ENCODE measurements at regions not wholly inside any gene's neighbourhood (a gene's known extent, or its start where the extent isn't known, plus 50 kb on each side); places are given as distances from the start of the nearest gene placed in this dataset.

DNA sequence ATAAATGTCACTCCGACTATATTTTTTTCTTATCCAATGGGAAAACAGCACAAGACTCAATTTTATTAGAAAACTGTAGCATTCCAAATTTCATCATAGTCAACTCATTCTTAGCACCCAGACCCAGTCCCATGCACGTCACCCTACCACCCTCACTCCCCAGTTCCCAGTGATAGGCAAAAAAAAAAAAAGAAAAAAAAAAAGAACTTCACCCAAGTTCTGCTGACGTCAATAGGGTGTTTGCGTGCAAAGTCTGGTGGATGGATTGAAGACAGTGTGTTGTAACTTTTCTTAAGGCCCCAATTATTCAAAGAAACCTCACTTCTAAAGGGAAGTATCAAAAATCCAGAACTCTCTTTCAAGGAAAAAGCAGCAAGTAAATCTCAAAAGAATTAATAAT is 213.9 kb upstream of the PRDM1 start (continued):
- TF ChIP-seq, protein P1, sequence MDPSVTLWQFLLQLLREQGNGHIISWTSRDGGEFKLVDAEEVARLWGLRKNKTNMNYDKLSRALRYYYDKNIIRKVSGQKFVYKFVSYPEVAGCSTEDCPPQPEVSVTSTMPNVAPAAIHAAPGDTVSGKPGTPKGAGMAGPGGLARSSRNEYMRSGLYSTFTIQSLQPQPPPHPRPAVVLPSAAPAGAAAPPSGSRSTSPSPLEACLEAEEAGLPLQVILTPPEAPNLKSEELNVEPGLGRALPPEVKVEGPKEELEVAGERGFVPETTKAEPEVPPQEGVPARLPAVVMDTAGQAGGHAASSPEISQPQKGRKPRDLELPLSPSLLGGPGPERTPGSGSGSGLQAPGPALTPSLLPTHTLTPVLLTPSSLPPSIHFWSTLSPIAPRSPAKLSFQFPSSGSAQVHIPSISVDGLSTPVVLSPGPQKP (IDR thresholded peaks at IDR 0.05; ENCODE audit: low read depth, low read length): no peak
- TF ChIP-seq HDAC2 (IDR thresholded peaks at IDR 0.05) (no peak), TFCP2L1 (CRISPR knock-in tag; IDR thresholded peaks at IDR 0.05) (no peak)

DNA sequence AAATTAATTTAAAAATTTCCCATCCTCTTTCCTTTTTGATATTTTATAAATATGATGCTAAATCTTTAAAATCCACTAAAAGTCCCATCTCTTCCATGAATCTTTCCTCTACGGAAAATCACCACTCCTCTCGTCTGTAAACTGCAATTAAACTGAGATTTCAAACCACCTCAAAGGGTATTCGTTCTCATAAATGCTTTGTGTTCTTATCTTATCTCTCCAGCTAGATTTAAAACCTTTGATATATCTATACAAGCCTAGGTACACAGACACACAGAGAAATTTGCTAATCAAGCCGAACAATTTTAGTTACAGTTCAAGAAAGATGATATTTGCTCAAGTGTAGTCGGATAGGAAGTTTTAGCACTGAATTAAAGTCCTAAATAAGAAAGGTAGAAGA is 214.6 kb upstream of the PRDM1 start:
- no peak overlapping the region for H3K4me3 ChIP-seq
- TF ChIP-seq TP53 (CRISPR knock-in tag; IDR thresholded peaks at IDR 0.05) (no peak), CHD2 (IDR thresholded peaks at IDR 0.05; ENCODE audit: low read length, partially characterized antibody) (no peak), ZSCAN20 (CRISPR knock-in tag; IDR thresholded peaks at IDR 0.05) (no peak), CEBPB (IDR thresholded peaks at IDR 0.05) (no peak), HDAC2 (IDR thresholded peaks at IDR 0.05) (no peak), CBX2 (IDR thresholded peaks at IDR 0.05; ENCODE audit: borderline replicate concordance, low read depth) (no peak), EP300 (IDR thresholded peaks at IDR 0.05) (no peak), MYC (IDR thresholded peaks at IDR 0.05; ENCODE audit: borderline replicate concordance, low read length) (no peak), ZC3H11A (IDR thresholded peaks at IDR 0.05) (no peak), KDM1A (IDR thresholded peaks at IDR 0.05; ENCODE audit: low read depth) (no peak), ESRRA (IDR thresholded peaks at IDR 0.05; ENCODE audit: borderline replicate concordance, low read length) (no peak), CBX8 (IDR thresholded peaks at IDR 0.05) (no peak), JUN (IDR thresholded peaks at IDR 0.05) (no peak), GATA3 (IDR thresholded peaks at IDR 0.05; ENCODE audit: borderline replicate concordance) (no peak), HOXB13 (CRISPR knock-in tag; IDR thresholded peaks at IDR 0.05; ENCODE audit: low read depth) (no peak), EHF (CRISPR knock-in tag; IDR thresholded peaks at IDR 0.05) (no peak)
- TF ChIP-seq, protein P2, sequence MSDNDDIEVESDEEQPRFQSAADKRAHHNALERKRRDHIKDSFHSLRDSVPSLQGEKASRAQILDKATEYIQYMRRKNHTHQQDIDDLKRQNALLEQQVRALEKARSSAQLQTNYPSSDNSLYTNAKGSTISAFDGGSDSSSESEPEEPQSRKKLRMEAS (IDR thresholded peaks at IDR 0.05): no peak
- TF ChIP-seq, protein P3, sequence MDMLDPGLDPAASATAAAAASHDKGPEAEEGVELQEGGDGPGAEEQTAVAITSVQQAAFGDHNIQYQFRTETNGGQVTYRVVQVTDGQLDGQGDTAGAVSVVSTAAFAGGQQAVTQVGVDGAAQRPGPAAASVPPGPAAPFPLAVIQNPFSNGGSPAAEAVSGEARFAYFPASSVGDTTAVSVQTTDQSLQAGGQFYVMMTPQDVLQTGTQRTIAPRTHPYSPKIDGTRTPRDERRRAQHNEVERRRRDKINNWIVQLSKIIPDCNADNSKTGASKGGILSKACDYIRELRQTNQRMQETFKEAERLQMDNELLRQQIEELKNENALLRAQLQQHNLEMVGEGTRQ (IDR thresholded peaks at IDR 0.05): no peak
- TF ChIP-seq, protein P4, sequence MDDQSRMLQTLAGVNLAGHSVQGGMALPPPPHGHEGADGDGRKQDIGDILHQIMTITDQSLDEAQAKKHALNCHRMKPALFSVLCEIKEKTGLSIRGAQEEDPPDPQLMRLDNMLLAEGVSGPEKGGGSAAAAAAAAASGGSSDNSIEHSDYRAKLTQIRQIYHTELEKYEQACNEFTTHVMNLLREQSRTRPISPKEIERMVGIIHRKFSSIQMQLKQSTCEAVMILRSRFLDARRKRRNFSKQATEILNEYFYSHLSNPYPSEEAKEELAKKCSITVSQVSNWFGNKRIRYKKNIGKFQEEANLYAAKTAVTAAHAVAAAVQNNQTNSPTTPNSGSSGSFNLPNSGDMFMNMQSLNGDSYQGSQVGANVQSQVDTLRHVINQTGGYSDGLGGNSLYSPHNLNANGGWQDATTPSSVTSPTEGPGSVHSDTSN (IDR thresholded peaks at IDR 0.05): no peak
- peaks cover 11% of the 10 kb centered on the region; the same call in 2 of the 3 replicates for H3K4me1 ChIP-seq
- WGBS (ENCODE audit: missing lambda C conversion rate): 79% methylated on average over 5 of the region's 5 CpGs
- ChIA-PET POLR2A (no interaction called here), CTCF (no interaction called here)
- no peak overlapping the region for H3K4me2 ChIP-seq
- no peak overlapping the region; a peak in 1 of 6 replicates for H3K27ac ChIP-seq
- no peaks in the 10 kb centered on the region for H3K9me3 ChIP-seq
- FAIRE-seq (no peak), DNase-seq (ENCODE audit: low read depth in 1 of 2, low spot score in 1 of 2) (no peak), ATAC-seq (no peak)

DNA sequence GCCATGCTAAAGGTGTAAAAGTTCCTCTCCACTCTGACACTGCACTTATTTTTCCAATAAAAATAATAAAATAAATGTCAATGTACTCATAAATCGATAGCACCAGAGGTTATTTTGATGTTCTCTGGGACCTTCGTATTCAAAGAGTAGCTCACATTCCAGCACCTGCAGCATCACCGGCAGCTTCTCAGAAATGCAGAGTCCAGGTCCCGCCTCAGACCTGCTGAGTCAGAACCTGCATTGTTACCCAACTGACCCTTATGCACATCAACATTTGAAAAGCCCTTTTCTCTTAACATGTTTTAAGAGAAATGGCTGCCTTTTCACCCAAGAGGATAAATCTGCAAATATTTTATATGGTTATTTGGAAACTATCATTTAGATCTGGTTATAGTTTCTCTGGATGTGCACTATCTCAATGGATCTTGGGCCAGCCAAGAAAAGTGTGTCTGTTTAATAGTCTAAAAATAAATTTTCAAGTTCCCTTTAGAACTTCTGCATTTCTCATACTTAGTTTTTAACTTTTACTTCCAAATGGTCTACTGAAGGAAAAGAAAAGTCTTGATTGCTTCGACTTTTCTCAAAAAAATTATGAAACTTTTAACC is 216.2 kb upstream of the PRDM1 start:
- 86% methylated on average over 5 of the region's 5 CpGs for WGBS (ENCODE audit: missing lambda C conversion rate)
- H3K4me2 ChIP-seq: no peak overlapping the region
- no peak overlapping the region for H3K4me3 ChIP-seq
- ChIA-PET CTCF (no interaction called here), POLR2A (no interaction called here)
- ATAC-seq (no peak), DNase-seq (ENCODE audit: low read depth in 1 of 2, low spot score in 1 of 2) (no peak), FAIRE-seq (no peak)
- H3K27ac ChIP-seq: no peak overlapping the region
- H3K4me1 ChIP-seq: peaks cover 11% of the 10 kb centered on the region; the same call in 2 of the 3 replicates
- no peak for TF ChIP-seq CBX2 (IDR thresholded peaks at IDR 0.05; ENCODE audit: borderline replicate concordance, low read depth)
- TF ChIP-seq HEYL (CRISPR knock-in tag; IDR thresholded peaks at IDR 0.05): no peak
- no peak for TF ChIP-seq POLR2AphosphoS2 (conservative IDR thresholded peaks at IDR 0.05; ENCODE audit: low read length)
- no peaks in the 10 kb centered on the region for H3K9me3 ChIP-seq
